GM10248 (cell line): ENCODE measurements at regions not wholly inside any gene's neighbourhood (a gene's known extent, or its start where the extent isn't known, plus 50 kb on each side); places are given as distances from the start of the nearest gene placed in this dataset.
A peak's percentile ranks its signal among the peaks of the same experiment; 100 is the strongest.

Experiments
- CTCF ChIA-PET: fragments of 300-600 bp; sonication (Branson Sonifier 250); formaldehyde crosslinking; extraction: SDS; loops from one replicate; lab custom pipeline; 2021; ENCODE audit warnings: antibody characterized with exemption; lab: Yijun Ruan, JAX
- POLR2A ChIA-PET: fragments of 350-650 bp; sonication (Branson Sonifier 250); formaldehyde crosslinking; extraction: SDS; loops from one replicate; lab custom pipeline; 2020; ENCODE audit warnings: antibody characterized with exemption; lab: Yijun Ruan, JAX
- DNase-seq: peaks from one replicate; pipeline ENCODE4 v3.0.0; 2012; ENCODE audit errors: extremely low spot score
- TF ChIP-seq, protein P1 (sequence below): IDR thresholded peaks from 2 replicates; pipeline ENCODE4 v1.5.1; 2012; ENCODE audit warnings: mild to moderate bottlenecking, low read depth; ENCODE audit errors: extremely low read depth, missing control alignments, control extremely low read depth

DNA sequence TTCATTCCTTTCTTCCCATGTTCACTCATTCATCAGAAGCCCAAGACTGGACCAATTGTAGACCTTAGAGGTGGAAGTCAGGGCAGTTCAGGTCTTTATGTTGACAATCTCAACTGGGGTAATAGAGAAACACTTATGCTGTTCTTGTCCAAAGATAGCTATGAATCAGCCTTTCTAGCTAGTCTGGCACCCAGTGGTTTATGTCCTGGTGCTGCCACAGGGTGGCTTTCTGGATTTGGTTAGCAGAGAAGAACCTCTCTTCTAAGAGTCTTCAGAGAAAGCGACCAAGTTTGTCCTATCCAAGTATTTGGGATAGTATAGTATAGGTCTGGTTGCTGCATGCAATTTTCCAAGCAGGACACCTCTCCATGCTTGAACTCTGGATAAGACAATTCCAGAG lies 83.3 kb downstream of the NOG start:
- TF ChIP-seq, protein P1, sequence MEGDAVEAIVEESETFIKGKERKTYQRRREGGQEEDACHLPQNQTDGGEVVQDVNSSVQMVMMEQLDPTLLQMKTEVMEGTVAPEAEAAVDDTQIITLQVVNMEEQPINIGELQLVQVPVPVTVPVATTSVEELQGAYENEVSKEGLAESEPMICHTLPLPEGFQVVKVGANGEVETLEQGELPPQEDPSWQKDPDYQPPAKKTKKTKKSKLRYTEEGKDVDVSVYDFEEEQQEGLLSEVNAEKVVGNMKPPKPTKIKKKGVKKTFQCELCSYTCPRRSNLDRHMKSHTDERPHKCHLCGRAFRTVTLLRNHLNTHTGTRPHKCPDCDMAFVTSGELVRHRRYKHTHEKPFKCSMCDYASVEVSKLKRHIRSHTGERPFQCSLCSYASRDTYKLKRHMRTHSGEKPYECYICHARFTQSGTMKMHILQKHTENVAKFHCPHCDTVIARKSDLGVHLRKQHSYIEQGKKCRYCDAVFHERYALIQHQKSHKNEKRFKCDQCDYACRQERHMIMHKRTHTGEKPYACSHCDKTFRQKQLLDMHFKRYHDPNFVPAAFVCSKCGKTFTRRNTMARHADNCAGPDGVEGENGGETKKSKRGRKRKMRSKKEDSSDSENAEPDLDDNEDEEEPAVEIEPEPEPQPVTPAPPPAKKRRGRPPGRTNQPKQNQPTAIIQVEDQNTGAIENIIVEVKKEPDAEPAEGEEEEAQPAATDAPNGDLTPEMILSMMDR: no peak
- CTCF ChIA-PET: interaction anchor here (1.6 to 1.7 kb wide), 2 partner anchors 23 to 39 kb away, joined by 4 to 10 read pairs; no protein-coding TSS in a partner anchor
- DNase-seq: no peak
- POLR2A ChIA-PET: no interaction called here

DNA sequence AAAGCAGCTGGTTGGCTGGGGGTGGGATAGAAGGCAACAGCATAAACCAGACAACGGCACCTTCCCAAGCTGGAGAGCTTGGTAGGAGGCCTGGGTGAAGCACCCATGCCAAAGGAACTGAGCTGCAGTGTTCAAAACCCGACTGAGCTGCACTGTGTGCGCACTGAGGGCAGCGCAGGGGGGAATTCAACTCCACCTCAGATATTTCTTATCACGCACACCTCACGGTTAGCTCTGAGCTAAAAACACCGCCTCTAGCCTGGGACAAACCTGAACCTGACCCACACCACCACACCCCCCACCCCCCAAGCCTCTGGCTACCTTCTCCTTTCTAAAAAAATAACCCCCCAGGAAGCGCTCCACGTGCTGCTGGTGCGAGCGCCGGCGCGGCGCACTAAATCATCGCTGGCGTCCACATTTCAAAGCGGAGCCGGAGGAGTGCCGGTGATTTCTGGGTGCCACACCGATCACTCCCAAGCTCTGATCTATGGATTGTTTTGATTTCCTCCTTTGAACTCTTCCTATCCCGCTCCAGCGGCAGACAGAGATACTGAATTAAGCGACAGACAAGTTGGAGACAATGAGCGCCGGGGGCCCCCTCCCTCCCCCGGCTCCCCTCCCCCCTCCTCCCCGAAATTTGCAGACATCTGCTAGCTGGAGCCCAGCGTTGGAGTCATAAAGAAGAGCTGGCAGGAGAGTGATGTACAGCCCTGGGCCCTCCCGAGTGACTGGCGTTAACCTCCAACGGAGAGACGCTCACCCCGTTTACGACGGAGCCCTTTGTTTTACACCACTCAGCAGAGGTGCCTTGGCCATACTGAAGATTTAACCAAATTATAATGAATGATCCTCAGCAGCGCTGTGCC lies 85.0 kb downstream of the NOG start:
- POLR2A ChIA-PET: no interaction called here
- CTCF ChIA-PET: interaction anchor here (0.8 to 1.6 kb wide), 3 partner anchors 37 to 102 kb away, joined by 3 to 10 read pairs (median 3); partner anchors contain the start of gene NOG
- DNase-seq: no peak
- TF ChIP-seq, protein P1: no peak

DNA sequence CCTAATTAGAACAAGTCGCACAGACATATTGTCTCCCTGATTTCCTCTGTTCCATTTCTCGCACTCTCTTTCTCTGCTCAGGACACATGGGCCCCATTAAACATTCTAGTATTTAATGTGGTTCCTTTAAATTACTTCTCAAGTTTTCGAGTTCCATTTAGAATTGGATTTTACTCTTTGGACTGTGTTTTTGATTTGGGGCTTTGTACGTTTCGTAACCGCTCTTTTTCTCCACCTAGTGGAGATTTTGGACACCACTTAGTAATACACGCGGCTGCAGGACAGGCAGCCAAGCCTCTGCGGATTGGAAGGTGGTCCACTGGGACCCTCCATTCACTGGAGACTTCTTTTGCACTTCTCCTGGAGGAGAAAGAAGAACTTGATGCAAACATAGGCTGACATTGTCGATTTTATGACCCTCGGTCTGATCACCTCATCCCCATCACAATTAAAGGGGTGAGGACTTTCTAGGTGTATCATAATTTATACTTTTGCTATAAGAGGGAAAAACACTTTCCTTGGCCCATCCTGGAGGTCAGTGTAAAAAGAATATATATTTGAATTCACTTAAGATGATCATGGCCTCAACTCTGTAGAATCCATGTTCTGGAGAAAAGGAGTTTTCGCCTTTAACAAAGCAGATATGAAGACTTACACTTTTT lies 85.7 kb downstream of the NOG start:
- POLR2A ChIA-PET: no interaction called here
- DNase-seq: peak; percentile 41
- CTCF ChIA-PET: interaction anchor here (0.8 to 1.3 kb wide), 2 partner anchors 12 to 86 kb away, joined by 3 to 4 read pairs; partner anchors contain the start of gene NOG
- TF ChIP-seq, protein P1: peak; percentile 53

DNA sequence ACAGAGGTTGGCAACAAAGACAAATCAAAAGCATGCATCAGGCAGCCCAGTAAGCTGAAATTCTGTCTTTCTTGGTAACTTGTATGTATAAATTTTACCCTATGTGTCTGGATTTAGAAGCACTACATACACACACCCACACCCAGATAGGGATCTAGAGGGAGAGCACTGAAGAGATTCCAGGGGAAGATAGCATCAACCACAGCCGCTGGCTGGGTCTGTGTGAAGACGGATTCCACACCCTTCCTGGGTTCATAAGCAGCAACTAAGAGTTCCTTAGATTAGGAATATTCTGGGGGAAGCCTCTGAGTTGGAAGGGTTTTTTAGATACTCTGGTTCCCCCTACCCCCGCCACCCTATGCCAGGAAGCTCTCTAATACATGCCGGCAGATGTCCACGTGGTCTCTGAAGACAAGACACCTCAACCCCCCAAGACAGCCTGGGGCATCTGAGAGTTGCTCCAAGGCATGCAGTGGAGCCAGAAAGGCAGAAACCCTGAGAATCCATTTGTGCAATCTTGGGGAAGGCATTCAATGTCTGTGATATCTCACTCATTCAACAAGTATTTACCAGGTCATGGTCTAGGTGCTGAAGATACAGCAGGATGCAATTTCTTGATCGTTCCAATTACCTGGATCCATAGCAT lies 86.4 kb downstream of the NOG start:
- DNase-seq: no peak
- ChIA-PET POLR2A (no interaction called here), CTCF (interaction anchor here (1.3 kb wide), 1 partner anchor 11 kb away, joined by 4 read pairs; no protein-coding TSS in a partner anchor)
- TF ChIP-seq, protein P1: no peak

DNA sequence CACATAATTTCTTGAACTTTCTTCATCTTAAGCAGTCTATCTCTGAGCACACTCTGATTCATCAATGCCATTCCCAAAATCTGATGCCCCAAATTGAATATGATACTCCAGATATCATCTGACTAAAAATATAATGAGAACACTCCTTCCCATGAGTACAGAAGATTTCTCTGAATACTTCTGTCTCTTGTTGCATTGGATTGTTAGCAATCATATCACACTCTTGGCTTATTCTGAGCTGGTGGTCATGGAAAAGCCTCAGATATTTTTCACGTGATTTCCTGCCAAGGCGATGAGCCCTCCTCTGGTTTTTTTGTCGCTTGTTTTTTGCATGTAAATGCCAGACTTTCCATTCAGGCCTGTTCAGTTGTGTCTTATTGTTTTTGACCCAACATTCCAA lies 87.2 kb downstream of the NOG start:
- DNase-seq: no peak
- ChIA-PET CTCF (interaction anchor here (1.3 kb wide), 1 partner anchor 10 kb away, joined by 4 read pairs; no protein-coding TSS in a partner anchor), POLR2A (no interaction called here)
- TF ChIP-seq, protein P1: no peak
